Activated T-cell treated with anti-CD3 and anti-CD28 coated beads, Interleukin-2, amount 50 U/mL, for 72 hours (primary cell): ENCODE measurements at regions not wholly inside any gene's neighbourhood (a gene's known extent, or its start where the extent isn't known, plus 50 kb on each side); places are given as distances from the start of the nearest gene placed in this dataset.
"Not testable (repeated sequence)": the region's sequence is repeated elsewhere in the genome, so short reads cannot be mapped to it uniquely, and the experiment has no call there.

Source experiments
- ATAC-seq, 2 donors: fragments of 150-1000 bp; cut with Tn5 transposase; replicated peaks in 1 of 2; 2 replicates each; pipeline ENCODE4 v1.10.0; 2021; ENCODE audit warnings: moderate library complexity in 2 of 2, mild to moderate bottlenecking in 1 of 2
- DNase-seq, 2 donors: peaks; one replicate each; pipeline ENCODE4 v3.0.0; 2021 to 2022; ENCODE audit warnings: mixed read lengths in 1 of 2
- H3K27ac Mint-ChIP-seq: one replicate; pipeline ENCODE4 v1.8.0; 2022; ENCODE audit warnings: mild to moderate bottlenecking, moderate library complexity, mixed read lengths
- H3K27me3 Mint-ChIP-seq: one replicate; pipeline ENCODE4 v1.8.0; 2022; ENCODE audit warnings: low read depth, mixed read lengths
- H3K36me3 Mint-ChIP-seq, 2 donors: one replicate each; pipeline ENCODE4 v1.8.0; 2022; ENCODE audit warnings: mixed read lengths in 2 of 2, mild to moderate bottlenecking in 1 of 2; ENCODE audit not compliant: insufficient read depth in 2 of 2
- H3K4me1 Mint-ChIP-seq: one replicate; pipeline ENCODE4 v1.8.0; 2022; ENCODE audit warnings: low read depth, mixed read lengths
- H3K4me3 Mint-ChIP-seq, 2 donors: one replicate each; pipeline ENCODE4 v1.8.0; 2022; ENCODE audit warnings: mild to moderate bottlenecking in 2 of 2, mixed read lengths in 2 of 2, moderate library complexity in 2 of 2
- H3K9me3 Mint-ChIP-seq, 2 donors: one replicate each; pipeline ENCODE4 v1.8.0; 2022; ENCODE audit warnings: mixed read lengths in 2 of 2

- Mint-ChIP-seq H3K27ac (no peak overlapping the region), H3K4me1 (peaks cover 88% of the 10 kb centered on the region), H3K9me3 (peaks cover 1 to 5% of the 10 kb centered on the region in 2 donors), H3K4me3 (peak overlapping the region; percentile 72 to 84), H3K36me3 (peaks cover 8 to 10% of the 10 kb centered on the region in 2 donors), H3K27me3 (no peaks in the 10 kb centered on the region)
- ATAC-seq (no peak), DNase-seq (no peak)
Observed at GRCh38 chr1:234769986-234770795, 160.2 kb upstream of the IRF2BP2 start.

- Mint-ChIP-seq H3K9me3 (peaks cover 1 to 3% of the 10 kb centered on the region in 2 donors), H3K4me1 (peaks cover 82% of the 10 kb centered on the region), H3K27ac (peak overlapping the region; percentile 43), H3K27me3 (no peaks in the 10 kb centered on the region), H3K36me3 (peaks cover 4 to 10% of the 10 kb centered on the region in 2 donors), H3K4me3 (peak overlapping the region; percentile 72 to 75)
- DNase-seq (no peak), ATAC-seq (no peak)
Observed at GRCh38 chr1:234769284-234769985, 159.5 kb upstream of the IRF2BP2 start.

- Mint-ChIP-seq H3K4me1 (peaks cover 76% of the 10 kb centered on the region), H3K27ac (no peak overlapping the region), H3K36me3 (peaks cover 2 to 4% of the 10 kb centered on the region in 2 donors), H3K9me3 (peaks cover 1 to 2% of the 10 kb centered on the region in 2 donors), H3K4me3 (peak overlapping the region; percentile 72 to 75), H3K27me3 (no peaks in the 10 kb centered on the region)
- DNase-seq (peak; percentile 57 to 71), ATAC-seq (peak; percentile 37 to 53)
Observed at GRCh38 chr1:234768569-234769283, 158.7 kb upstream of the IRF2BP2 start.

DNA sequence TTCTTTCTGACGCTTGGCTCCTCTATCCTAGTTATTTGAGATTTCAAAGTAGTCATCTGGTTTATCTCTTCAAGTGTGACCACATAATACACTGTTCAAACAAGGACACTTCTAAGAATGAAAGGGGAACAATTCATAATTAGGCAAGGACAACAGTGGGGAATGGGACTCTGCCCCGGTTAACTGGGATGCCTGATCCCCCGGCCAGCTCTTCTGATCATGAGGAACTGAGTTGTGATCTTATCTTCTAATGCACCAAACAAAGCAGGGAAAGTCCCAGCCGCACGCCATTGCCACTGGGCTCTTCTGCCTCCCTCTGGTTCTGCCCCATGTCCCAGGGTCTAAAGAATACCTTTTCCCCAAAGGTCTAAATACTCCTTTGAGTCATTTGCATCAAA lies 158.2 kb upstream of the IRF2BP2 start:
- peak overlapping the region; percentile 35 for H3K27ac Mint-ChIP-seq
- ATAC-seq (peak in 1 of 2 donors; percentile 8), DNase-seq (peak; percentile 46)
- H3K36me3 Mint-ChIP-seq = peaks cover 2 to 4% of the 10 kb centered on the region in 2 donors
- H3K9me3 Mint-ChIP-seq = peaks cover 1 to 2% of the 10 kb centered on the region in 2 donors
- H3K4me3 Mint-ChIP-seq = peak overlapping the region; percentile 72 to 75
- no peaks in the 10 kb centered on the region for H3K27me3 Mint-ChIP-seq
- peaks cover 75% of the 10 kb centered on the region for H3K4me1 Mint-ChIP-seq

GRCh38 chr1:234765672-234766071 lies 155.7 kb upstream of the IRF2BP2 start:
- Mint-ChIP-seq H3K27me3 (no peaks in the 10 kb centered on the region), H3K4me3 (no peak overlapping the region), H3K27ac (no peak overlapping the region), H3K4me1 (peaks cover 58% of the 10 kb centered on the region), H3K36me3 (no peaks in the 10 kb centered on the region), H3K9me3 (no peaks in the 10 kb centered on the region)
- ATAC-seq (no peak), DNase-seq (no peak)

- ATAC-seq (peak in 1 of 2 donors; percentile 14), DNase-seq (no peak)
- Mint-ChIP-seq H3K27ac (no peak overlapping the region), H3K27me3 (no peaks in the 10 kb centered on the region), H3K36me3 (no peaks in the 10 kb centered on the region), H3K9me3 (no peaks in the 10 kb centered on the region), H3K4me3 (no peak overlapping the region), H3K4me1 (peaks cover 58% of the 10 kb centered on the region)
Observed at GRCh38 chr1:234765181-234765580, 155.2 kb upstream of the IRF2BP2 start.

DNA sequence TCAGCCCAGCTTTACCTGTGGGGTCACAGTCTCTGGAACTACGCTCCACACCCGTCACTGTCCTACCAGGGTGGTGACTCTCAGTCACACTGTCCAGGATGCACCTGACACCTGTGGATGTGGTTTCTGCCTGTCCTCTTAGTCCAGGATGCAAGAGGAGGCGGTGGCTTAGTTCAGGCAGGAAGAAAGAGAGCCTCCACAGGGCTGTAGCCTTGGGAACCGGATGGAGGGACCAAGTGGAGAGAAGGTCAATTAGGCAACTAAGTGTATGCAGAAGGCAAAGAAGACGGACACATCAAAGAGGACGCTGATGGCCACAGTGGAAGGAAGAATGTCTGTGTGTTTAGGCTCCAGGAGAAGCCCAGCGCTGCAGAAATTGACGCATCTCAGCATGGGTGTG lies 153.9 kb upstream of the IRF2BP2 start:
- Mint-ChIP-seq H3K4me3 (no peak overlapping the region), H3K4me1 (peaks cover 58% of the 10 kb centered on the region), H3K27me3 (no peaks in the 10 kb centered on the region), H3K9me3 (no peaks in the 10 kb centered on the region), H3K27ac (no peak overlapping the region), H3K36me3 (no peaks in the 10 kb centered on the region)
- DNase-seq = no peak
- ATAC-seq = no peak

DNA sequence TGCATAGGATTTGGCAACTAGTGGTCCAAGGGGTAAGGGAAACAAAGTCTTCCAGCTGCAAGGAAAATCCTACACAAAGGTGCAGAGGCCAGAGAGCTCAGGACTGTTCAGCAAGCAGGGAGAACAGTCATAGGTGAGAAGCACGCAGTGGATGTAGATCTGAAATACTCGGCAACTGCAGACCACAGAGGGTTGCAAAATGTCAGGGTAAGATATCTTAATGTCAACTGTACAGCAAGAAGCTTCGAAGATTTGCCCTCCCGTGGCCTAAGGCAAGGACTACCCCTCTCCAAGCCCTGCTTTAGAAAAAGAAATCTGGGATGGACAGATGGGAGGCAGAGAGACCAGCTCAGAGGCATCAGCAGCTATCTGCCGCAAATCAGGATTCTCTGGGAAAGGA lies 153.4 kb upstream of the IRF2BP2 start:
- Mint-ChIP-seq H3K27me3 (no peaks in the 10 kb centered on the region), H3K4me3 (no peak overlapping the region), H3K4me1 (peaks cover 56% of the 10 kb centered on the region), H3K36me3 (no peaks in the 10 kb centered on the region), H3K27ac (no peak overlapping the region), H3K9me3 (no peaks in the 10 kb centered on the region)
- ATAC-seq = no peak
- no peak for DNase-seq

- not testable (repeated sequence) for H3K4me3 Mint-ChIP-seq, H3K27ac Mint-ChIP-seq, H3K36me3 Mint-ChIP-seq, ATAC-seq, H3K9me3 Mint-ChIP-seq, DNase-seq, H3K27me3 Mint-ChIP-seq
- peaks cover 54% of the 10 kb centered on the region for H3K4me1 Mint-ChIP-seq
Observed at GRCh38 chr1:234762127-234762526, 152.1 kb upstream of the IRF2BP2 start.

GRCh38 chr1:234760303-234760723 lies 150.3 kb upstream of the IRF2BP2 start:
- Mint-ChIP-seq H3K27me3 (peaks cover 14% of the 10 kb centered on the region), H3K4me1 (peaks cover 59% of the 10 kb centered on the region), H3K4me3 (peak overlapping the region in 1 of 2 donors; percentile 15), H3K27ac (no peak overlapping the region), H3K9me3 (no peaks in the 10 kb centered on the region), H3K36me3 (no peaks in the 10 kb centered on the region)
- DNase-seq = no peak
- ATAC-seq = no peak

- Mint-ChIP-seq H3K4me1 (peaks cover 56% of the 10 kb centered on the region), H3K4me3 (no peak overlapping the region)
Observed at GRCh38 chr1:234759888-234760287, 149.9 kb upstream of the IRF2BP2 start.

DNA sequence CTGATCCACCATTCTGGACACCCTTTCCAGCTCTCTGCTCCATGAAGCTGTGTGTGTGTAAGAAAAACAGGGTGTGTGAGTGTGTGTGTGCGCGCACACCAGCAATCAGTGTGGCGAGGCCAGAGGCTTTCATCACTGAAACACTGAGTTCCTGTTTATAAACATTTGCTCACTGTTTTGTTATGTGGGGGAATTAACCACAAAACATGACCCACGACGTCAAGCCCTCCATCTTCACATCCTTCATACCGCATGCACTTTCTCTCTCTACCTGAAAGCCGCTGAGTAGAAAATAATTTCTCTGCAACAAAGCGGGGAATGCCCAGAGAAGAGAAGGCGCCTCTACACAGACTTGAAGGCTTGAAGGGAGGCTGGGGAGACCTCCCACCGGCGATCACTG lies 148.9 kb upstream of the IRF2BP2 start:
- no peaks in the 10 kb centered on the region for H3K9me3 Mint-ChIP-seq
- peak; percentile 53 to 59 for DNase-seq
- H3K36me3 Mint-ChIP-seq = no peaks in the 10 kb centered on the region
- peaks cover 56% of the 10 kb centered on the region for H3K4me1 Mint-ChIP-seq
- peak; percentile 88 to 90 for ATAC-seq
- H3K27ac Mint-ChIP-seq = no peak overlapping the region
- peaks cover 14% of the 10 kb centered on the region for H3K27me3 Mint-ChIP-seq
- peak overlapping the region; percentile 36 to 75 for H3K4me3 Mint-ChIP-seq

More at GRCh38 chr1:234759888-234760287, 149.9 kb upstream of the IRF2BP2 start:
- no peaks in the 10 kb centered on the region for H3K9me3 Mint-ChIP-seq
- H3K27ac Mint-ChIP-seq = no peak overlapping the region
- peaks cover 14% of the 10 kb centered on the region for H3K27me3 Mint-ChIP-seq
- no peak for DNase-seq
- no peak for ATAC-seq
- H3K36me3 Mint-ChIP-seq = no peaks in the 10 kb centered on the region

DNA sequence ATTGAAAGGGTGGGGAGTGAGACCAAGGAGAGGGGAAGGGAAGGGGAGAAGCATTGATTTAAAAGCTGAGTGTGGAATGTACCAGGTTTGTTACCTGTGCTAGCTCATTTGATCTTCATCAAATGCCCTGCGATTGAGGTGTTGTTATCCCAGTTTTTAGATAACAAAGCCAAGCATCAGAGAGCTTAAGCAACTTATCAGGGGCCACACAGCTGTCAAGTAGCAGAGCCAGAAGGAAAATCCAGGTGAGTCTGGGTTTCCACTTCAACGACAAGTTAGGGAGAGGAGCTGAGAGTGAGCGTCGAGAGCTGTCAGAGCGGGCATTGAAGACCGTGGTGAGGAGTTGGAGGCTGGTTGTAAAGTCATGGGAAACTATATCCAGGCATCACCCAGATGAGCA lies 146.9 kb upstream of the IRF2BP2 start:
- peak overlapping the region in 1 of 2 donors; percentile 5 for H3K4me3 Mint-ChIP-seq
- H3K36me3 Mint-ChIP-seq = no peaks in the 10 kb centered on the region
- H3K27me3 Mint-ChIP-seq = peaks cover 14% of the 10 kb centered on the region
- no peak for DNase-seq
- H3K27ac Mint-ChIP-seq = no peak overlapping the region
- no peak for ATAC-seq
- H3K9me3 Mint-ChIP-seq = no peaks in the 10 kb centered on the region
- peaks cover 56% of the 10 kb centered on the region for H3K4me1 Mint-ChIP-seq
